H1 (cell line): ENCODE measurements at regions not wholly inside any gene's neighbourhood (a gene's known extent, or its start where the extent isn't known, plus 50 kb on each side); places are given as distances from the start of the nearest gene placed in this dataset.

Experiments used
- CEBPB ChIP-seq: IDR thresholded peaks from 2 replicates; pipeline ENCODE4 v1.6.1; 2012; ENCODE audit warnings: low read depth, low read length
- CTCF ChIP-seq, 3 experiments: IDR thresholded peaks; 1 replicate in 2 of 3; 2 replicates in 1 of 3; pipeline versions ENCODE4 v1.5.1 to v1.6.1; 2011; ENCODE audit warnings: low read length in 3 of 3, mild to moderate bottlenecking in 3 of 3, inconsistent platforms in 2 of 3, low read depth in 1 of 3, moderate library complexity in 1 of 3; ENCODE audit not compliant: insufficient read depth in 1 of 3; ENCODE audit errors: control extremely low read depth in 1 of 3
- EZH2 ChIP-seq: fragments of 200-600 bp; sonication (generic); IDR thresholded peaks from 2 replicates; pipeline ENCODE4 v1.7.1; 2012; ENCODE audit warnings: low read depth, mild to moderate bottlenecking, moderate library complexity, low read length, inconsistent platforms; ENCODE audit not compliant: severe bottlenecking
- FOSL1 ChIP-seq: IDR thresholded peaks from 2 replicates; pipeline ENCODE4 v1.6.1; 2011; ENCODE audit warnings: mild to moderate bottlenecking, low read depth, low read length, moderate library complexity; ENCODE audit not compliant: insufficient read depth
- SRF ChIP-seq: IDR thresholded peaks from 2 replicates; pipeline ENCODE4 v1.6.1; 2011; ENCODE audit warnings: mild to moderate bottlenecking, low read depth, low read length, moderate library complexity
- TAF1 ChIP-seq: IDR thresholded peaks from 2 replicates; pipeline ENCODE4 v1.6.1; 2011; ENCODE audit warnings: mild to moderate bottlenecking, low read depth, low read length
- YY1 ChIP-seq: IDR thresholded peaks from 2 replicates; pipeline ENCODE4 v1.6.1; 2011; ENCODE audit warnings: low read depth, mild to moderate bottlenecking, low read length
- ZNF274 ChIP-seq: IDR thresholded peaks from 2 replicates; pipeline ENCODE4 v1.7.0; 2012; ENCODE audit warnings: low read length, borderline replicate concordance; ENCODE audit errors: extremely low read depth

- TF ChIP-seq CTCF (IDR thresholded peaks at IDR 0.05; ENCODE audit: control extremely low read depth in 1 of 3, insufficient read depth in 1 of 3, low read depth in 1 of 3, low read length in 3 of 3) (no peak), EZH2 (no peak), YY1 (no peak), FOSL1 (no peak), SRF (no peak), ZNF274 (no peak), TAF1 (no peak), CEBPB (no peak)
These were observed 252.7 kb upstream of the CELF2 start for GRCh38 chr10:10765017-10765416.
